HUES64 (cell line): ENCODE measurements at regions not wholly inside any gene's neighbourhood (a gene's known extent, or its start where the extent isn't known, plus 50 kb on each side); places are given as distances from the start of the nearest gene placed in this dataset.

Experiments used
- H3K27ac ChIP-seq: 2 replicates; pipeline ENCODE4 v1.7.0; 2013; ENCODE audit warnings: low read depth, low read length, inconsistent platforms
- H3K27me3 ChIP-seq: 2 replicates; pipeline ENCODE4 v1.6.1; 2013; ENCODE audit warnings: mild to moderate bottlenecking, low read length; ENCODE audit not compliant: insufficient read depth
- H3K36me3 ChIP-seq: 2 replicates; pipeline ENCODE4 v1.6.1; 2013; ENCODE audit warnings: mild to moderate bottlenecking, low read length; ENCODE audit not compliant: insufficient read depth
- H3K4me1 ChIP-seq: 2 replicates; pipeline ENCODE4 v1.6.1; 2013; ENCODE audit warnings: mild to moderate bottlenecking, low read length, moderate library complexity; ENCODE audit not compliant: insufficient read depth
- H3K4me3 ChIP-seq: 2 replicates; pipeline ENCODE4 v1.5.1; 2013; ENCODE audit warnings: mild to moderate bottlenecking, low read length, moderate library complexity
- H3K9ac ChIP-seq: 2 replicates; pipeline ENCODE4 v1.6.1; 2013; ENCODE audit warnings: mild to moderate bottlenecking, low read depth, low read length
- H3K9me3 ChIP-seq: 2 replicates; pipeline ENCODE4 v1.6.1; 2013; ENCODE audit warnings: low read depth, low read length; ENCODE audit not compliant: insufficient read depth
- whole genome bisulfite sequencing: fragments of 150-250, 120-280 bp; methylation state at CpG from one replicate; pipeline ENCODE4 v1.1.7; 2013; ENCODE audit warnings: missing lambda C conversion rate; 5-methylcytosine and 5-hydroxymethylcytosine counted together

- H3K9ac ChIP-seq: no peak overlapping the region
- WGBS: 97% methylated on average over 2 of the region's 2 CpGs
Observed at GRCh38 chr1:83077411-83077810, 921.5 kb downstream of the TTLL7 start.

DNA sequence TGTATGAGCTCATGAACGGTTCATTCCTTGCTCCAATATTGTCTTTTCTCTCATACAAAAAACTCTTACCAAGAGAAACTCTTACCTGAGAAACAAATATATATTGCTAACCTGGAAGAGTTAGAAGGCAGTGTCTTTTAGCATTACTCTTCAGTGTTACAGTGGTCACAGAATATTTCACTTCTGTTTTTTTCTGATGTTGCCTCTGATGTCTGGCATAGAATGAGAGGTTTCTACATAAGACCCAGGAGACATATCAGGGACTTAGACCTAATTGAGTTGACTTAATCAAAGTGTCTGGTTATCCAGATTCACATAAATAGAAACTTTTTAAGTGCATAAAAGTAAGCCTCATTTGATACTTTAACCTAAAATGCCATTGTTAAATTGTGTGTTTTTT lies 923.8 kb downstream of the TTLL7 start:
- WGBS: no CpG with 5 or more reads among the region's 1 CpG
- no peaks in the 10 kb centered on the region for H3K36me3 ChIP-seq
- no peak overlapping the region for H3K27ac ChIP-seq
- H3K27me3 ChIP-seq: no peaks in the 10 kb centered on the region
- no peak overlapping the region for H3K9ac ChIP-seq
- no peaks in the 10 kb centered on the region for H3K9me3 ChIP-seq
- no peak overlapping the region for H3K4me3 ChIP-seq
- no peaks in the 10 kb centered on the region for H3K4me1 ChIP-seq

More at GRCh38 chr1:83077411-83077810, 921.5 kb downstream of the TTLL7 start:
- H3K36me3 ChIP-seq: no peaks in the 10 kb centered on the region
- H3K27me3 ChIP-seq: no peaks in the 10 kb centered on the region
- H3K9me3 ChIP-seq: no peaks in the 10 kb centered on the region
- H3K4me3 ChIP-seq: no peak overlapping the region
- H3K27ac ChIP-seq: no peak overlapping the region
- H3K4me1 ChIP-seq: no peaks in the 10 kb centered on the region

DNA sequence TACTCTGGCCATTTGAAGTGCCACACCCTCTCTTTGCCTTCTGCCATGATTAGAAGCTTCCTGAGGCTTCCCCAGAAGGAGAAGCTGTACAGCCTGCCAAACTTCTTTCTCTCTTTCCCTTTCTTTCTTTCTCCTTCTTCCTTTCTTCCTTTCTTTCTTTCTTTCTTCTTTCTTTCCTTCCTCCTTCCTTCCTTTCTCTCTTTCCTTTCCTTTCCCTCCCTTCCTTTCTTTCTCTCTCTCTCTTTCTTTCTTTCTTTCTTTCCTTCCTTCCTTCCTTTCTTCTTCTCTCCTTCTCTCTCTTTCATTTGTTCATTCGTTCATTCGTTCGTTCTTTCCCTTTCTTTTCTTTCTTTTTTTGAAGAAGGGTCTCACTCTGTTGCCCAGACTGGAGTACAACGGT lies 931.0 kb downstream of the TTLL7 start:
- H3K27me3 ChIP-seq: no peaks in the 10 kb centered on the region
- H3K9me3 ChIP-seq: no peaks in the 10 kb centered on the region
- H3K27ac ChIP-seq: no peak overlapping the region
- WGBS: 97% methylated on average over 4 of the region's 4 CpGs
- no peaks in the 10 kb centered on the region for H3K36me3 ChIP-seq
- H3K4me1 ChIP-seq: peaks cover 7% of the 10 kb centered on the region; the same call in 1 of the 2 replicates
- no peak overlapping the region for H3K4me3 ChIP-seq
- H3K9ac ChIP-seq: no peak overlapping the region

GRCh38 chr1:83065952-83066727 lies 932.8 kb downstream of the TTLL7 start:
- H3K27ac ChIP-seq: no peak overlapping the region
- H3K9me3 ChIP-seq: no peaks in the 10 kb centered on the region
- H3K4me3 ChIP-seq: no peak overlapping the region
- H3K4me1 ChIP-seq: peaks cover 7% of the 10 kb centered on the region; the same call in 1 of the 2 replicates
- H3K9ac ChIP-seq: no peak overlapping the region
- 94% methylated on average over 2 of the region's 2 CpGs for WGBS
- no peaks in the 10 kb centered on the region for H3K27me3 ChIP-seq
- no peaks in the 10 kb centered on the region for H3K36me3 ChIP-seq

DNA sequence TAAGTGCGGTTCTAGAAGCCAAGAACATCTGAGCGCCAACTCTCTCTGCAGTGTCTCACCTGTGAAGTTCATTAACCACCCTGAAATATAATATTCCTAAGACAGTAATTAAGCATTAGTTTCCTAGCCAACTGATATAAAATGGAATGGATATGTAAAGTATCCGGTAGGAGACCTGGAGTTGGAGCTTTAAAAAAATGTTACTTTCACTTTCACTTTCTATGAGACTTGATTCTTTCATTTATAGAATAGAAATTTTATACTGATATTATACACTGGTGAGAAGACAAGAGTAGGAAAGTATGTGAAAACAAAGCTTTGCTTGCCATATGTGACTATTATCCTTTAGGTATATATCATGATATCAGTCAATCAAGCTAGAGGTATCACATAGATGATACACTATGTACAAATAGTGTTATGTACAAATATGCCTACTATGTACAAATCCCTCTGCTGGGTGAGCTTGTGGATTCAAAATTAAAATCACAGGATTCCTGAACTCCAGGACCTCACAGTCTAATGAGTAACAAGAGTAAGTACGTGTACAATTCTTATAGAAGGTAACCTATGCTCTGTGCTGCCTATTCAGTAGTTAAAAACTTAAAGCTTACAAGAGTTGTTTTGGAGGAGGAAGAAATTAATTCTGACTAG lies 934.2 kb downstream of the TTLL7 start:
- 97% methylated on average over 3 of the region's 4 CpGs for WGBS
- H3K9me3 ChIP-seq: no peaks in the 10 kb centered on the region
- H3K4me1 ChIP-seq: peaks cover 7% of the 10 kb centered on the region; the same call in 1 of the 2 replicates
- H3K4me3 ChIP-seq: no peak overlapping the region
- H3K9ac ChIP-seq: no peak overlapping the region
- no peaks in the 10 kb centered on the region for H3K27me3 ChIP-seq
- H3K36me3 ChIP-seq: no peaks in the 10 kb centered on the region
- H3K27ac ChIP-seq: no peak overlapping the region

- H3K4me1 ChIP-seq: peaks cover 7% of the 10 kb centered on the region; the same call in 1 of the 2 replicates
- no peak overlapping the region for H3K4me3 ChIP-seq
- 95% methylated on average over 5 of the region's 5 CpGs for WGBS
- no peaks in the 10 kb centered on the region for H3K9me3 ChIP-seq
- no peak overlapping the region for H3K27ac ChIP-seq
- no peak overlapping the region for H3K9ac ChIP-seq
- no peaks in the 10 kb centered on the region for H3K36me3 ChIP-seq
- H3K27me3 ChIP-seq: no peaks in the 10 kb centered on the region
Observed at GRCh38 chr1:83060651-83061390, 938.1 kb downstream of the TTLL7 start.

DNA sequence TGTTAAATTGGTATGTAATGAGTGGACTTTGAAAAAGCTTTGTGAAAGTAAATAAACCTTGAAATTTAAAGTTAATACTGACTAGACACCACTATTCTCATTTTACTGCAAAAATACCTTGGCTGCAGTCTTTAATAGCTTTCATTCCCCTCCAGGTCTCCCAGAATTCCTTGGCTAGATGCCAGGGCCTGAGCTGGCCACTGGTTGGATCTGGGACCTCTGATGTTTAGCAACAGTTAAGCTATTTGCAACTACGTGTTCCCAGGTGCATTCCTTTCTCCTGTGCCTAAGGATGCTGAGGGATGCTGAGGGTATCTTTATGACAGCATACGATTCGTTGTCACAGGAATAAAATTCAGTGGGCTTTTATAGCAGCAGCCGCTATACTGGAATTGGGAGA lies 938.7 kb downstream of the TTLL7 start:
- Histone ChIP-seq H3K4me3 (no peak overlapping the region), H3K4me1 (peaks cover 7% of the 10 kb centered on the region; the same call in 1 of the 2 replicates), H3K9ac (no peak overlapping the region), H3K27me3 (no peaks in the 10 kb centered on the region), H3K9me3 (no peaks in the 10 kb centered on the region), H3K27ac (no peak overlapping the region), H3K36me3 (no peaks in the 10 kb centered on the region)
- WGBS: 90% methylated on average over 4 of the region's 4 CpGs

GRCh38 chr1:83058327-83058726 lies 940.6 kb downstream of the TTLL7 start:
- no peaks in the 10 kb centered on the region for H3K27me3 ChIP-seq
- no peak overlapping the region for H3K4me3 ChIP-seq
- no peak overlapping the region for H3K9ac ChIP-seq
- H3K36me3 ChIP-seq: no peaks in the 10 kb centered on the region
- no peaks in the 10 kb centered on the region for H3K9me3 ChIP-seq
- H3K27ac ChIP-seq: no peak overlapping the region
- no peaks in the 10 kb centered on the region for H3K4me1 ChIP-seq

GRCh38 chr1:83055391-83056170 lies 943.4 kb downstream of the TTLL7 start:
- Histone ChIP-seq H3K4me1 (no peaks in the 10 kb centered on the region), H3K27me3 (no peaks in the 10 kb centered on the region), H3K9me3 (peaks cover 11% of the 10 kb centered on the region; the same call in 1 of the 2 replicates), H3K27ac (no peak overlapping the region), H3K36me3 (no peaks in the 10 kb centered on the region), H3K4me3 (no peak overlapping the region), H3K9ac (no peak overlapping the region)
- WGBS: 88% methylated on average over 2 of the region's 2 CpGs

DNA sequence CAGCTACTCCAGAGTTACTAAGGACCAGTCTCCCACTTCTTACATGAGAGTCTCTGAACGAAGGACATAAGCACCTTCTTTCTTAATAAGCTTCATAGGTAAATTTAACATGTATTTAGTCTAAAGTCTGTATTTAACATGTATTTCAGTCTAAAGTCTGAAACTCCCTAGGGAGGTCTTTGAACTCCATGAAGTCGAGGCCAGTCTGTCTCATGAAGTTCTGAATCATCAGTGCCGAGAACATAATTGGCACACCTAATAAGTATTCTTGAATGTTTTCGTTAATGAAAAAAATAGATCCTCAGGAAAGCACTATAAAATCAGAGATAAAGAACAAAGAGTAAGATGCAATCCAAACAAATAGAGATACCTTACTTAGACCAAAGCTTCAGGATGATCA lies 945.5 kb downstream of the TTLL7 start:
- H3K9me3 ChIP-seq: peaks cover 15% of the 10 kb centered on the region; the same call in 1 of the 2 replicates
- H3K27ac ChIP-seq: no peak overlapping the region
- no peak overlapping the region for H3K4me3 ChIP-seq
- 85% methylated on average over 3 of the region's 4 CpGs for WGBS
- no peak overlapping the region for H3K9ac ChIP-seq
- no peaks in the 10 kb centered on the region for H3K4me1 ChIP-seq
- no peaks in the 10 kb centered on the region for H3K27me3 ChIP-seq
- no peaks in the 10 kb centered on the region for H3K36me3 ChIP-seq
